SK-N-SH treated with all-trans-retinoic acid at 6 μM for 48 hours (cell line): ENCODE measurements at regions not wholly inside any gene's neighbourhood (a gene's known extent, or its start where the extent isn't known, plus 50 kb on each side); places are given as distances from the start of the nearest gene placed in this dataset.

Experiments
- BACH2 ChIP-seq: fragments of 250-450 bp; sonication (Bioruptor Pico); IDR thresholded peaks from 2 replicates; pipeline ENCODE4 v1.9.0; 2021; ENCODE audit warnings: mild to moderate bottlenecking, borderline replicate concordance
- OSR1 ChIP-seq: fragments of 250-450 bp; sonication (Bioruptor Pico); IDR thresholded peaks from 2 replicates; pipeline ENCODE4 v1.8.0; 2022; ENCODE audit warnings: moderate library complexity, mild to moderate bottlenecking, inconsistent platforms
- TCF4 ChIP-seq: fragments of 250-450 bp; sonication (Bioruptor Pico); IDR thresholded peaks from 2 replicates; pipeline ENCODE4 v1.8.0; 2021; ENCODE audit warnings: mild to moderate bottlenecking, moderate library complexity, borderline replicate concordance
- TF ChIP-seq, protein P1 (sequence below): fragments of 250-450 bp; sonication (Bioruptor Pico); IDR thresholded peaks from 2 replicates; pipeline ENCODE4 v1.5.1; 2020; ENCODE audit warnings: low read depth, mild to moderate bottlenecking, moderate library complexity

DNA sequence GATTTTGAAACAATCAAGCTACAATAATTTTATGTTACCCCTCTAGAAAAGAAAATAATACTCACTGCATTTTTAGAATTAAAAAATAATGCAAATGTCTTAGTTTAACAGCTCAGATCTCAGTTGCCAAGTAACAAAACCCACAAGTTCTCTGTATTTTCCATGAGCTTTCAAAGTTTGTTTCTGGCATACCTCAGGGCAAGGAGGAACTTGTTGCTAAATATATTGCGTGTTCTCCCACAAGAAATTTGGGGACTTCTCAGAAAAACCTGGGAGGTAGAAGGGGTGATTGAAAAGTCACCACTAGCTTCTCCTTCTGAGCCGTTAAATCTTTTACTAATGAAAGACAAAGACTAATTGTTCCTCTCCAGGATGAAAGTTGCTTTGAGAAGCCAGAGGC is 236.8 kb upstream of the MARCKS start:
- no peak for TF ChIP-seq BACH2 (CRISPR knock-in tag)
- no peak for TF ChIP-seq OSR1 (CRISPR knock-in tag)
- TF ChIP-seq TCF4 (CRISPR knock-in tag): no peak
- TF ChIP-seq, protein P1, sequence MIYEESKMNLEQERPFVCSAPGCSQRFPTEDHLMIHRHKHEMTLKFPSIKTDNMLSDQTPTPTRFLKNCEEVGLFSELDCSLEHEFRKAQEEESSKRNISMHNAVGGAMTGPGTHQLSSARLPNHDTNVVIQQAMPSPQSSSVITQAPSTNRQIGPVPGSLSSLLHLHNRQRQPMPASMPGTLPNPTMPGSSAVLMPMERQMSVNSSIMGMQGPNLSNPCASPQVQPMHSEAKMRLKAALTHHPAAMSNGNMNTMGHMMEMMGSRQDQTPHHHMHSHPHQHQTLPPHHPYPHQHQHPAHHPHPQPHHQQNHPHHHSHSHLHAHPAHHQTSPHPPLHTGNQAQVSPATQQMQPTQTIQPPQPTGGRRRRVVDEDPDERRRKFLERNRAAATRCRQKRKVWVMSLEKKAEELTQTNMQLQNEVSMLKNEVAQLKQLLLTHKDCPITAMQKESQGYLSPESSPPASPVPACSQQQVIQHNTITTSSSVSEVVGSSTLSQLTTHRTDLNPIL: no peak
